HEK293 (cell line): ENCODE measurements at regions not wholly inside any gene's neighbourhood (a gene's known extent, or its start where the extent isn't known, plus 50 kb on each side); places are given as distances from the start of the nearest gene placed in this dataset.
A peak's percentile ranks its signal among the peaks of the same experiment; 100 is the strongest.

Experiments
- CTCF ChIA-PET: fragments of 350-600 bp; formaldehyde crosslinking; extraction: SDS; loops from one replicate; lab custom pipeline; 2021; ENCODE audit warnings: antibody characterized with exemption; lab: Yijun Ruan, JAX
- POLR2A ChIA-PET: fragments of 300-600 bp; formaldehyde crosslinking; extraction: SDS; loops from one replicate; lab custom pipeline; 2020; ENCODE audit warnings: antibody characterized with exemption, inconsistent platforms; lab: Yijun Ruan, JAX
- H3K27ac ChIP-seq: fragments of 200-500 bp; sonication (Bioruptor generic); 2 replicates; pipeline ENCODE4 v1.5.1; 2014; ENCODE audit warnings: low read depth, low read length, control low read depth, inconsistent platforms; ENCODE audit errors: extremely low read depth
- H3K36me3 ChIP-seq, 2 experiments: fragments of 200-500 bp in 1 of 2; sonication (Bioruptor generic) in 1 of 2; 1 replicate in 1 of 2; 2 replicates in 1 of 2; pipeline ENCODE4 v1.5.1; 2014 to 2017; ENCODE audit warnings: inconsistent platforms in 2 of 2, low read length in 2 of 2; ENCODE audit not compliant: control insufficient read depth in 2 of 2, insufficient read depth in 1 of 2
- H3K4me1 ChIP-seq: fragments of 200-500 bp; sonication (Bioruptor generic); 2 replicates; pipeline ENCODE4 v1.5.1; 2014; ENCODE audit warnings: mild to moderate bottlenecking, low read length, inconsistent platforms; ENCODE audit not compliant: control insufficient read depth, insufficient read depth
- H3K4me3 ChIP-seq: 2 replicates; pipeline ENCODE4 v1.5.1; 2011; ENCODE audit warnings: low read depth, mild to moderate bottlenecking, control low read depth, low read length, moderate library complexity
- H3K9me3 ChIP-seq: fragments of 200-500 bp; sonication (Bioruptor generic); 2 replicates; pipeline ENCODE4 v1.5.1; 2014; ENCODE audit warnings: low read depth, low read length, inconsistent platforms; ENCODE audit not compliant: control insufficient read depth, insufficient read depth
- BCL11A ChIP-seq: fragments of 450-650 bp; formaldehyde crosslinking; IDR thresholded peaks from 2 replicates; pipeline ENCODE4 v1.5.1; 2016; ENCODE audit warnings: low read depth, missing biosample characterization, missing genetic modification characterization
- KLF7 ChIP-seq: fragments of 450-650 bp; formaldehyde crosslinking; IDR thresholded peaks from 2 replicates; pipeline ENCODE4 v1.5.1; 2016; ENCODE audit warnings: missing biosample characterization, missing genetic modification characterization, borderline replicate concordance
- SP3 ChIP-seq: fragments of 450-650 bp; formaldehyde crosslinking; IDR thresholded peaks from 2 replicates; pipeline ENCODE4 v1.5.1; 2016; ENCODE audit warnings: missing biosample characterization, missing genetic modification characterization
- ZBTB21 ChIP-seq: fragments of 450-650 bp; formaldehyde crosslinking; IDR thresholded peaks from 2 replicates; pipeline ENCODE4 v1.5.1; 2017; ENCODE audit warnings: missing biosample characterization, missing genetic modification characterization
- ZFP37 ChIP-seq: fragments of 450-650 bp; formaldehyde crosslinking; IDR thresholded peaks from 2 replicates; pipeline ENCODE4 v1.5.1; 2016; ENCODE audit warnings: missing biosample characterization, missing genetic modification characterization
- ZNF155 ChIP-seq: fragments of 450-650 bp; formaldehyde crosslinking; IDR thresholded peaks from 2 replicates; pipeline ENCODE4 v1.5.1; 2016; ENCODE audit warnings: missing biosample characterization, missing genetic modification characterization
- ZNF221 ChIP-seq: fragments of 450-650 bp; formaldehyde crosslinking; IDR thresholded peaks from 2 replicates; pipeline ENCODE4 v1.5.1; 2017; ENCODE audit warnings: missing biosample characterization, missing genetic modification characterization, borderline replicate concordance
- ZNF248 ChIP-seq: fragments of 450-650 bp; formaldehyde crosslinking; IDR thresholded peaks from 2 replicates; pipeline ENCODE4 v1.5.1; 2017; ENCODE audit warnings: missing biosample characterization, missing genetic modification characterization
- ZNF341 ChIP-seq: fragments of 450-650 bp; formaldehyde crosslinking; IDR thresholded peaks from 2 replicates; pipeline ENCODE4; 2016; ENCODE audit warnings: low read depth, missing biosample characterization, missing genetic modification characterization
- ZNF366 ChIP-seq: fragments of 450-650 bp; formaldehyde crosslinking; conservative IDR thresholded peaks from 2 replicates; pipeline ENCODE4 v1.5.1; 2016; ENCODE audit warnings: missing biosample characterization, missing genetic modification characterization
- ZNF707 ChIP-seq: fragments of 450-650 bp; formaldehyde crosslinking; IDR thresholded peaks from 2 replicates; pipeline ENCODE4 v1.5.1; 2016; ENCODE audit warnings: missing biosample characterization, missing genetic modification characterization
- ZNF76 ChIP-seq: fragments of 450-650 bp; formaldehyde crosslinking; IDR thresholded peaks from 2 replicates; pipeline ENCODE4; 2016; ENCODE audit warnings: low read depth, missing biosample characterization, missing genetic modification characterization, borderline replicate concordance
- ZNF776 ChIP-seq: fragments of 450-650 bp; formaldehyde crosslinking; IDR thresholded peaks from 2 replicates; pipeline ENCODE4 v1.5.0; 2017; ENCODE audit warnings: missing biosample characterization, missing genetic modification characterization, borderline replicate concordance
- ZSCAN30 ChIP-seq: fragments of 450-650 bp; IDR thresholded peaks from 2 replicates; pipeline ENCODE4 v1.5.1; 2018; ENCODE audit warnings: missing biosample characterization, mild to moderate bottlenecking, missing genetic modification characterization, moderate library complexity
- TF ChIP-seq, protein P1 (sequence below): fragments of 450-650 bp; formaldehyde crosslinking; IDR thresholded peaks from 2 replicates; pipeline ENCODE4 v1.5.1; 2016; ENCODE audit warnings: missing biosample characterization, missing genetic modification characterization, borderline replicate concordance
- TF ChIP-seq, protein P2 (sequence below): fragments of 450-650 bp; formaldehyde crosslinking; IDR thresholded peaks from 2 replicates; pipeline ENCODE4 v1.5.1; 2016; ENCODE audit warnings: missing biosample characterization, missing genetic modification characterization
- TF ChIP-seq, protein P3 (sequence below): fragments of 450-650 bp; formaldehyde crosslinking; IDR thresholded peaks from 2 replicates; pipeline ENCODE4 v1.5.1; 2016; ENCODE audit warnings: missing biosample characterization, missing genetic modification characterization
- TF ChIP-seq, protein P4 (sequence below): fragments of 450-650 bp; formaldehyde crosslinking; optimal IDR thresholded peaks from 2 replicates; pipeline ENCODE3; 2016; ENCODE audit warnings: missing biosample characterization, mild to moderate bottlenecking, missing genetic modification characterization

DNA sequence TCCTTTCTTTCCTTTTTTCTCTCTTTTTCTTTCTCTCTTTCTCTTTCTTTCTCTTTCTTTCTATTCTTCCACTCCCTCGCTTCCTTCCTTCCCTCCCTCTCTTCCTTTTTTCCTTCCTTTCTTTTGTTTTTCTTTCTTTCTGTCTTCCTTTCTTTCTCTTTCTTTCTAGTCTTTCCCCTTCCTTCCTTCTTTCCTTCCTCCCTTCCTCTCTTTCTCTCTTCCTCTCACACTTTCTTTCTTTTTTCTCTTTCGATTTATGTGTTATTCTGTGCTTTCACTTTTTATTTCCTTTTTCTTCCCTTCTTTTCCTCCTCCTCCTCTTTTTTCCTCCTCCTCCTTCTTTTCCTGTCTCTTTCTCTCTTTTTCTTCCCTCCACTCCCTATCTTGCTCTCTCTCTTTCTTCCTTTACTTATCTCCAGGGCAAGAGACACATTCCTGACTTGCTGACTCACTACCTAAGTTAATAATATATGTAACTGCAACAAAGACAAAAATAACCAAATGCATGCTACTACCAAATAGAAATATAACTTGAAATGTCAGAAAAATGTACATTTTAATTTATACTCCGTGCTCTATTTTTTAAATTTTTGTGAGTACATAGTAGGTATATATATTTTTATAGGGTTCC is 445.5 kb downstream of the GABRG2 start (continued):
- TF ChIP-seq ZNF366 (tag by site-specific recombination) = peak; percentile 61

DNA sequence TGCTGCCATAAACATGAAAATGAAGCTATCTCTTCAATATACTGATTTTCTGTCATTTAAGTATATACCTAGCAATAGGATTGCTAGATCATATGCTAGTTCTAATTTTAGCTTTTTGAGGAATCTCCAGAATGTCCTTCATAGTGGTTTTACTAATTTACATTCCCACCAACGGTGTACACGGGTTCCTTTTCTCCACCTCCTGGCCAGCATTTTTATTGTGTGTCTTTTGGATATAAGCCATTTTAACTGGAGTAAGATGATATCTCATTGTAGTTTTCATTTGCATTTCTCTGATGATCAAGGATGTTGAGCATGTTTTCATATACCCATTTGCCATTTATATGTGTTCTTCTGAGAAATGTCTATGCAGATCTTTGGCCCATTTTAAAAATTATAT is 446.5 kb downstream of the GABRG2 start:
- Histone ChIP-seq H3K4me1 (no peaks in the 10 kb centered on the region), H3K27ac (no peak overlapping the region), H3K4me3 (no peak overlapping the region), H3K36me3 (no peaks in the 10 kb centered on the region), H3K9me3 (no peaks in the 10 kb centered on the region)
- ChIA-PET POLR2A (no interaction called here), CTCF (no interaction called here)
- no peak for TF ChIP-seq BCL11A (tag by site-specific recombination)
- TF ChIP-seq KLF7 = no peak
- TF ChIP-seq, protein P1, sequence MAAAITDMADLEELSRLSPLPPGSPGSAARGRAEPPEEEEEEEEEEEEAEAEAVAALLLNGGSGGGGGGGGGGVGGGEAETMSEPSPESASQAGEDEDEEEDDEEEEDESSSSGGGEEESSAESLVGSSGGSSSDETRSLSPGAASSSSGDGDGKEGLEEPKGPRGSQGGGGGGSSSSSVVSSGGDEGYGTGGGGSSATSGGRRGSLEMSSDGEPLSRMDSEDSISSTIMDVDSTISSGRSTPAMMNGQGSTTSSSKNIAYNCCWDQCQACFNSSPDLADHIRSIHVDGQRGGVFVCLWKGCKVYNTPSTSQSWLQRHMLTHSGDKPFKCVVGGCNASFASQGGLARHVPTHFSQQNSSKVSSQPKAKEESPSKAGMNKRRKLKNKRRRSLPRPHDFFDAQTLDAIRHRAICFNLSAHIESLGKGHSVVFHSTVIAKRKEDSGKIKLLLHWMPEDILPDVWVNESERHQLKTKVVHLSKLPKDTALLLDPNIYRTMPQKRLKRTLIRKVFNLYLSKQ (tag by site-specific recombination) = no peak
- no peak for TF ChIP-seq ZBTB21 (tag by site-specific recombination)
- TF ChIP-seq ZNF76 (tag by site-specific recombination) = no peak
- no peak for TF ChIP-seq ZNF707
- TF ChIP-seq ZNF341 (tag by site-specific recombination) = no peak

DNA sequence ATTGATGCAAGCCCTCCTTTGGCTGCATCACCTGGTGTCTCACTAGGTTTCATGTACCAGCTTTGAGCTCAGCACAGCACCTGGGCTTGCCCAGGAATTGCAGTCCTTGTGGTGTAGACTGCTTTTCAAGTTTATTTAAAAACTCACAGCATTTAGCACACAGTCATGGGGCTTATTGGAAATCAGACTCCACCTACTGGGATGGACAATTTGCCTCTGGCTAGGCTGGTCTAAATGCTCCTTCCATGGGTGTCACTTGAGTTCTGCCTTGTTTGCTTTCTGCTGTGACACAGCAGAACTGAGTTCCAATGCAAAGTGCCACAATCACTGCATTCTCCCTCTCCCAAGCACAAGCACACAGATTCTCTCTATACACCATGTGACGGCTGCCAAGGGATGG is 453.3 kb downstream of the GABRG2 start:
- no peak overlapping the region for H3K27ac ChIP-seq
- H3K9me3 ChIP-seq = no peaks in the 10 kb centered on the region
- no peak for TF ChIP-seq ZNF248 (tag by site-specific recombination)
- no peak for TF ChIP-seq ZNF221 (tag by site-specific recombination)
- TF ChIP-seq, protein P2, sequence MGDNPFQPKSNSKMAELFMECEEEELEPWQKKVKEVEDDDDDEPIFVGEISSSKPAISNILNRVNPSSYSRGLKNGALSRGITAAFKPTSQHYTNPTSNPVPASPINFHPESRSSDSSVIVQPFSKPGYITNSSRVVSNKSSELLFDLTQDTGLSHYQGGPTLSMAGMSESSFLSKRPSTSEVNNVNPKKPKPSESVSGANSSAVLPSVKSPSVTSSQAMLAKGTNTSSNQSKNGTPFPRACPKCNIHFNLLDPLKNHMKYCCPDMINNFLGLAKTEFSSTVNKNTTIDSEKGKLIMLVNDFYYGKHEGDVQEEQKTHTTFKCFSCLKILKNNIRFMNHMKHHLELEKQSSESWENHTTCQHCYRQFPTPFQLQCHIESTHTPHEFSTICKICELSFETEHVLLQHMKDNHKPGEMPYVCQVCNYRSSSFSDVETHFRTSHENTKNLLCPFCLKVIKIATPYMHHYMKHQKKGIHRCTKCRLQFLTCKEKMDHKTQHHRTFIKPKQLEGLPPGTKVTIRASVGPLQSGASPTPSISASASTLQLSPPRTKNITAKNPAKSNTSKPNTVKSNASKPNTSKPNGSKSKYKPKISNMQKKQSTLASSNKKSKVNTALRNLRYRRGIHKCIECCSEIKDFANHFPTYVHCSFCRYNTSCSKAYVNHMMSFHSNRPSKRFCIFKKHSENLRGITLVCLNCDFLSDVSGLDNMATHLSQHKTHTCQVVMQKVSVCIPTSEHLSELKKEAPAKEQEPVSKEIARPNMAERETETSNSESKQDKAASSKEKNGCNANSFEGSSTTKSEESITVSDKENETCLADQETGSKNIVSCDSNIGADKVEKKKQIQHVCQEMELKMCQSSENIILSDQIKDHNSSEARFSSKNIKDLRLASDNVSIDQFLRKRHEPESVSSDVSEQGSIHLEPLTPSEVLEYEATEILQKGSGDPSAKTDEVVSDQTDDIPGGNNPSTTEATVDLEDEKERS (tag by site-specific recombination) = no peak
- no peak for TF ChIP-seq SP3 (tag by site-specific recombination)
- TF ChIP-seq, protein P3, sequence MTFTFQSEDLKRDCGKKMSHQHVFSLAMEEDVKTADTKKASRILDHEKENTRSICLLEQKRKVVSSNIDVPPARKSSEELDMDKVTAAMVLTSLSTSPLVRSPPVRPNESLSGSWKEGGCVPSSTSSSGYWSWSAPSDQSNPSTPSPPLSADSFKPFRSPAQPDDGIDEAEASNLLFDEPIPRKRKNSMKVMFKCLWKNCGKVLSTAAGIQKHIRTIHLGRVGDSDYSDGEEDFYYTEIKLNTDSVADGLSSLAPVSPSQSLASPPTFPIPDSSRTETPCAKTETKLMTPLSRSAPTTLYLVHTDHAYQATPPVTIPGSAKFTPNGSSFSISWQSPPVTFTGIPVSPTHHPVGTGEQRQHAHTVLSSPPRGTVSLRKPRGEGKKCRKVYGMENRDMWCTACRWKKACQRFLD (tag by site-specific recombination) = no peak
- TF ChIP-seq, all 188 proteins: peak for 0
- POLR2A ChIA-PET = no interaction called here
- Histone ChIP-seq H3K4me1 (no peaks in the 10 kb centered on the region), H3K36me3 (no peaks in the 10 kb centered on the region), H3K4me3 (no peak overlapping the region)
- CTCF ChIA-PET = no interaction called here

DNA sequence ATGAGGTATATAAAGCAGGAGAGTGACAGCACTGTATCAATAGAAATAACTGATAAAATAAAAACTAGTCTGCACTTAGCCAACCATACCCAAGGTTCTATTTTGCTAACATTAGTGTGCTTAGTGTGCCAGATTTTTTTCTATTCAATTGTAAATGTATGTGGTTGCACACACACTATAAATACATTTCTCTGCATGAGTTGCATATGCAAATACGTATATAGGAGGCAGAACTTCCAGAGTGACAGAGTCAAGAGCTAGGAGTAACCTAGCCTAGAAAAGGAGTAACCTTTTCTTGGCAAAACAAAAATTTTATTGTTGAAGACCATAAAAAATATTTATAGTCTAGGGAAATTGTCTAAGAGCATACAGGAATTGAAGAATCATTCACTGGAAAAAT is 461.6 kb downstream of the GABRG2 start:
- H3K36me3 ChIP-seq = no peaks in the 10 kb centered on the region
- TF ChIP-seq ZSCAN30 (no peak), ZNF155 (tag by site-specific recombination) (no peak), ZNF776 (tag by site-specific recombination) (no peak), ZFP37 (tag by site-specific recombination) (no peak)
- TF ChIP-seq, protein P4, sequence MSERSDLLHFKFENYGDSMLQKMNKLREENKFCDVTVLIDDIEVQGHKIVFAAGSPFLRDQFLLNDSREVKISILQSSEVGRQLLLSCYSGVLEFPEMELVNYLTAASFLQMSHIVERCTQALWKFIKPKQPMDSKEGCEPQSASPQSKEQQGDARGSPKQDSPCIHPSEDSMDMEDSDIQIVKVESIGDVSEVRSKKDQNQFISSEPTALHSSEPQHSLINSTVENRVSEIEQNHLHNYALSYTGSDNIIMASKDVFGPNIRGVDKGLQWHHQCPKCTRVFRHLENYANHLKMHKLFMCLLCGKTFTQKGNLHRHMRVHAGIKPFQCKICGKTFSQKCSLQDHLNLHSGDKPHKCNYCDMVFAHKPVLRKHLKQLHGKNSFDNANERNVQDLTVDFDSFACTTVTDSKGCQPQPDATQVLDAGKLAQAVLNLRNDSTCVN (tag by site-specific recombination) = no peak
- no peaks in the 10 kb centered on the region for H3K9me3 ChIP-seq
- H3K4me1 ChIP-seq = no peaks in the 10 kb centered on the region
- POLR2A ChIA-PET = no interaction called here
- H3K27ac ChIP-seq = no peak overlapping the region
- CTCF ChIA-PET = no interaction called here
- H3K4me3 ChIP-seq = no peak overlapping the region
